ENCODE measurements at regions not wholly inside any gene's neighbourhood (a gene's known extent, or its start where the extent isn't known, plus 50 kb on each side); places are given as distances from the start of the nearest gene placed in this dataset.

DNA sequence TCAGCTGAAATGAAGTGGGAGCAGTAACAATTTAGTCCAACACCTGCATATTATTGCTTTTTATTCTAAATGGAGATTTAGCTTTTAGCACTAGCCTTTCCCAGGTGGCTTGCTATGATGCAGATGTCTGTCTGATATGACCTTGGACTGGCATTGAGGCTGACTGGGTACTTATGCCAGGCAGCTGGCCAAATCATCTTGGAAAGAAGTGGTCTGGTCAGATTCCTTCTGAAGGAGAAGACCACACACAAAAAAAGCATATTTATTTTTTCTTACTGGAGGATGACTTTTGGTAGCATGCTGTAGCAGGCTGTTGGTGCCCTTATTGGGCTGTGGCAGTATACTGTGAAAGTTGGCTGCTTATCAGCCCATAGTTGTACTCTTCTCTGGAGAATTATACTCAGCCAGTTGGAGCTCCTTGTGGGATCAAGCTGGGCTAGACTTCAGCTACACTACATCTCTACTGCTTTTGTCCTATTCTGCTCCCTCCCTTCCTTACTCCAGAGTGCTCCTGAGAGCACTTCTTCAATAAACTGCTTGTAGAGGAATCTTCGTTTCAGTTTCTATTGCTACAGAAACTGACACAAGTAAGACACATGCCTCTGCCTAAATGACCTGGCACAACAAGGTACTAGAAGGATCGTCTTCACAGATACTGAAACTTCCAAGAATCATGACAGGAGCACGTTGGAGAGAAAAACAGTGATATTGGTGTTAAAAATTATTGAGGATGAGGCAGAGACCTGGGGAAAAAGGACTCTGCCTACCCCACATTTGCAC is 196.8 kb upstream of the RPS6KA3 start:
- peak; percentile 76 for DNase-seq

DNA sequence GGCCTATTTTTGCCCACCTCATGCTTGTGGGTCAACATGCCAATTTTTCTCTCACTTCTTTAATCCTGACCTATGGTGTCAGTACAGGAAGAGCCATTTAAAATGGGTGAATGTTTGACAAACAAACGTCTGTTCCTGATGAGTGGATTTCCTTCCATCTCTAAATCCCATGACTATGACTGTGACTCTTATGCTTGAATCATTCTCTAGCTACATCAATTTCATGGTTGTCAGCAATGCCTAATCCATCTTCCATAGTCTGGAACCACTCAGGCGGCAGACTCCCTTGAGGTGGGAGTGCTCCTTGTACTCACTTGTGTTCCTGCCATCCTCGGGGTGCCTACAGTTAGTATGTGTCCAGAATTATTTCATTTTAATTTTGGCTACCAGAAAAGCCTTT is 194.9 kb upstream of the RPS6KA3 start:
- no peak for DNase-seq

DNA sequence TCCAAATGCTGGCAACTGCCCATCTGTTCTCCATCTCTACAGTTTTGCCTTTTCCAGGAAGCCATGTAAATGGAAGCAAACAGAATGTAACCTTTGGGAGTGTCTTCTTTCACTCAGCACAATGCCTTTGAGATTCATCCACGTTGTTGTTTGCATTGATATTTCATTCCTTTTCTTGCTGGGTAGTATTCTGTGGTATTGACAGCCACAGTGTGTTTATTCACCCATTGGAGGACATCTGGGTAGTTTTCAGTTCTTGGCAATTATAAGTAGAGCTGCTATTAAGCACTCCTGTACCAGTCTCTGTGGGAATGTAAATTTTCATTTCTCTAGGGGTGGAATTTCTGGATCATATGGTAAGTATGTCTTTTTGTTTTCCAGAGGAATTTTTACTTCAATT is 194.3 kb upstream of the RPS6KA3 start:
- DNase-seq, result no peak

DNA sequence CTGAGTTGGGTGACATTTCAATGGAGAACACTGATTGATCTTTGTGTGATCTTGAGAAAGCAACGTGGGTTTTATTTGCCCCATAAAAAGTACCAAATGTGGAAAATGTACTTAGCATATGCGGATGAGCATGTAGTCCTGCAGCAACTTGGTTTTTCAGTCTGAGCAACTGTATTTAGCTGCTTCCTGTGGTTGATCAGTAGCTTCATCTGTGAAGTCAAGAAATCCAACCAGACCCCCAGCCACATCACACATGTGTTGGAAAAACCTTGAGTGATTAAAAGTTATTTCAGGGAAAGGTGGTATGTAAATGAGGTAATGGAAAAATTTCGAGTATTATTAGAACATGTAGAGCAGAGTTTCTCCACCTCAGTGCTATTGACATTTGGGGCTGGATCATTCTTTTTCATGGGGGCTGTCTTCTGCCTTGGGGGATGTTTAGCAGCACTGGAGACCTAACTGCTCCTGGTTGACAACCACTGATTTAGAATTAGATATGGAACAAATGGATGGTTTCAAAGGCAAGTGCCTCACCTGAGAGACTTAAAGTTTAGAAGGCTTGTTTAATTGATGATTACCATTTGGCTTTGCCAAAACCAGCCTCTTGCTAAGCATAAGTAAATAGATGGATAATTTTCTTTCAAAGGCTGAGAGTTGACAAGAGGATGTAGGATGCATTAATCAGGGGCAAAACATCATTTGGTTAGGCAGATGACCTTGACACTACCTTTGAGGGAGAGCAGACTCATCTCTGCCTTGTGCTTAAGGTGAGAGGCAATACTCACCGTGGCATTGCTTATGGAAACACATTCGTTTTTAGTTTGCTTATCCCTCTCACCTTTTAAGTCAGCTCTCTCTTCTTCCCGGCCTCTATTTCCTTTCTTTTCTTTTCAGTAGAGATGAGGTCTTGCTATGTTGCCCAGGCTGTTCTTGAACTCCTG is 193.0 kb upstream of the RPS6KA3 start:
- DNase-seq, result no peak

DNA sequence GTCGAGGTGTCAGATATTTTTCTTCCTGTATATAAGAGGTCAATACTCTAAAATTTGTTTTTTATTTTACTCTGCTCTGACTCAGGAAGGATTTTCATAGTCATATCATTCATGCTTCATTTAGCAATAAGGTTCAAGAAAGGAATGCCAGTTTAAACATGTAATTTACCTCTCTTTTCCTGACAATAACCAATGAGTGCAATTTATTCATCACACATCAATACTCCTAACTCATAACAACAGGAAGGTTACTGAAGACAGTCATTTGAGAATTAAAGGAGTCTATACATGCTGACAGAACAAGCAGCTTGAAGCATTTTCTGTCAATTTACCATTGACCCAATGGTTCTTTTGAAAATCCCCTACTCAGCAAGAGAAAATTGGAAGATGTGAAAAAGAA is 190.3 kb upstream of the RPS6KA3 start:
- DNase-seq, result no peak

DNA sequence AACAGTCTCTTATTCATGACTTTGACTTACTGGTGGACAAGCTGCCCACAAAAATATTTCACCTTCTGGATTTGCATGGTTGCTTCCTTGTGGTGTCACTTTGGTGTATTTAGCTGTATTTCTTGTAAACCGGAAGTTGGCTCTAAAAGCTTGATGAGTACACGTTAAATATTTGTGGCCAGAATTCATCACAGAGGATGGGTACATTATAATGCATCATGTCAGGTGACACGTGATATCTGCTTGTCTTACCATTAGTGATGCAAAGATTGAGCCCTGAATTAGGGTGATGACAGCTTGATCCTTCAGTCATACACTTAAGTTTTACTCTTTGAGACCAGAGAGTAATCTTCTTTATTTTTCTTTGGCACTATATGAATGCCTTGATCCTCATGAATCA is 188.3 kb upstream of the RPS6KA3 start:
- DNase-seq, result no peak

DNA sequence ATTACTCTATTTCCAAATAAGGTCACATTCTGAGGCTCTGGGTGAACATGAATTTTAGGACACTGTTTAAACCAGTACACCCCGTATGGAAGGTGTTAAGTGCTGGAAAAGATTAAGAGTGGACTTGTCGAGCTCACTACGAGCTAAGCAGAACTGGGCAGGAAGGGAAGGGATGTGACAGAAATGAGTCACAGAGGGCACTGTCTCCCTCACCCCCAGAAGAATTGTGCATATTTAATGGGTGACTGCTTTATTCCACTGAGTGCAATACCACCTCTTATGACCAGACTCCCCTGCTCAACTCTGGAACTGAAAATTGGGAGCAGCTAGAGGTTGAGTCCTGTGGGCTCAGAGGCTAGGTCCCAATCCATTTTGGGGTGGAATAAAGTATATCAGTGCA is 187.4 kb upstream of the RPS6KA3 start:
- DNase-seq, result no peak

DNA sequence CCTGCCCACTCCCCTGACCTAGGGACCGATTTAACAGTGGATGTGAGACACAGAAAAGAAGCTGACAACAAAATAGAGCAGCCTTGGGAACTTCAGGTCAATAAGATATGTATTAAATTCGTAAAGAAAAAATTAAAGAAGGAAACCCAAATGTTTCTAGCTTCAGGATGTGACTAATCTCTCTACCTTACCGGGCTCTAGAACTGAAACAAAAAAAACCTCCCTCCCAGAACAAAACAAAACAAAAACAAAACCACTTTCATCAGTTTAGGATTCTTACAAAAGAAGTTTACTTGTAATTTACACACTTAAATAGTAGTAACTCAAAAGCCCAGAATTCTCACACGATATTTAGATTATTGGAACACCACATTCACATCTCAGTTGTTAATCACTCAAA is 185.8 kb upstream of the RPS6KA3 start:
- DNase-seq, result no peak

DNA sequence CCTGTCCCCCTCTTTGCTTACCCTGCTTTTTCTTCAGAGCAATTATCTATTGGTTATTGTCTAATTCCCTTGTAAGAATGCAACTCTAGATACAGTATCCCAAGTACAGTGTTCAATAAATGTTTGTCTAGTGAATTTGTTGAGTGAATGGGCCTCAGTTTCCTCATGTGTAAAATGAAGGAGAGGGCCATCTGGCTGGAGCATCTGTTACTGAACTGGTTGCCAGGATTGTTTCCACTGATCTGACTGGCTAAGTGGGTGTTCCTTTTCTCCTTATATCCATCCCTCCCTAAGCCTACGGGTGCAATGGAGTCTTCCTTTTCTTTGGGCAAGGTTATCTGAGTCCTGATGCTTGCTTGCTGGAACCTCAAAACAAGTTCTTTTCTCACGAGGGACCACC is 185.2 kb upstream of the RPS6KA3 start:
- no peak for DNase-seq

DNA sequence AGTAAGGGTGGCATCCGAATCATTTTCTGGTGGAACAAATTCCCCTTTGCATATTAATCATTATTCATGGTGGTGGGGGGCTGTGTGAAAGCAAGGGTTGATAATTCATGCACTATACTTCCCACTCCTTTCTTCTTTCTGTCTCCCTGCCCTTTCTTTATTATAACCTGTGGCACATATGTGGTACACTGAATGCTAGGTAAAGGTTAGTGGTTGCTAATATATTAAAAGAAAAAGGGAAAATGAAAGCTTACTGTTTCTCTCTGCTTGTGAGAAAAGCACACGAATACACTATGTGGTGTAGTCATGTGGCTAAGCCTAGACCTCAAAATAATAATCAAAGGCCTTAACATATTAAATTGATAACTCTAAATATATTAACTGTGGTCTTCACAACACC is 178.4 kb upstream of the RPS6KA3 start:
- DNase-seq, result no peak

DNA sequence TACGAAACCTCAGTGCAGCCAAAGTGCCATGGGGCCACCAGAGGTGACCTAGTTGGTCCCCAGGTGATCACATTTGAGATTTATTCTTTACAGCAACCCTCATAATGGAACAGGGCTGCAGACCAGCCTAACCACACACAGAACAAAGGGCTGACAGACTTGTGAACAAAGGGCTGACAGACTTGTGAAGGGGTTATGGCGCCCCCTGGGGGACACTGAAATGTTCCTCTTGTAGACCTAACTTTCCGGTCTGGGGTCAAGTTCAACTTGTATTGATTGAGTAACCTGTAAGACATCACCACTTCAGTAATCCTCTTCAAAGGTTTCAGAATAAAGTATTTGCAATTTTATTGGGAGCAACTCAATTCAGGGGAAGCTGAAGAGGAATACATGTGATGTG is 175.9 kb upstream of the RPS6KA3 start:
- DNase-seq, result no peak

DNA sequence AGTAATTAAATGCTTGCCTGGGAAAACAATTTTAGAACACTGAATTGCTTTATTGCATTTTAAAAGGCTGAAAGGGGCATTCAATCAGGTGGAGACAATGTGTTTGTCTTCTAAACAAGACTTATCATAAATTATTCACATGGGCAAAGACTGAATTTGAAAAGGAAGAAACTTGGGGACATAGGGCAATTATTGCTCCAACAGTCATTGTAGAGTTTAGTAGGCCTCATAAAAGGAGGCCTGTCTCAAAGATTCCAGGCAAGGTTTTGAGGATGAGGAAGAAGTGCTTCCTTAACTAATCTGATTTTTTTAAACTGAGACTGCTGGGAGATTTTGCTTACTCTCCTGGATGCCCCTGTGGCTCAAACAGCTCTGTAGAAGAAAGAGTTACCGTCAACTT is 174.4 kb upstream of the RPS6KA3 start:
- no peak for DNase-seq

DNA sequence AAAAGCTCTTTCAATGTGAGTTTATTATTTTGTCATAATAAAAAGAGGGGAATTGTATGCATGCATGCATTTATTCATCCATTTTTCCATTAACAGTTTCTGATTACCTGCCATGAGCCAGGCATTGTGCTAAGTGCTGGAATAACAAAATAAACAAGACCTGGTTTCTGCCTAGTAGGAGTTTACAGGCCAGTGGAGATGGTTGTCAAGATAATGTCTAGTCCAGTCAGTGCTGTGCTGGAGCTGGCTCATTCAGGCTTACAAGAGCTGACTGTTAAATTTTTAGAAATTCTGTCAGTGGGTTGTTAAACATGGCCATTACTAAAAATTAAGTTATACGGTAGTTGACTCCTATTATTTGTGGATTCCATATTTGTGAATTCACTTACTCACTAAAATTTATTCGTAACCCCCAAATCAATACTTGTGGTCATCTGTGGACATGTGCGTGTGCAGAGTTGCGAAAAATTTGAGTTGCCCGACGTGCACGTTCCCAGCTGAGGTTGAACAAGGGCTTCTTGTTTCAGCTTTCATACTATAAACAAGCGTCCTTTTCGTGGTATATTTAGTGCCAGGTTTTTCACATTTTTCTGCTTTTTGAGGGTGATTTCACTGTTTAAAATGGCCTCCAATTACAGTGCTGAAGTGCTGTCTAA is 172.3 kb upstream of the RPS6KA3 start:
- no peak for DNase-seq

DNA sequence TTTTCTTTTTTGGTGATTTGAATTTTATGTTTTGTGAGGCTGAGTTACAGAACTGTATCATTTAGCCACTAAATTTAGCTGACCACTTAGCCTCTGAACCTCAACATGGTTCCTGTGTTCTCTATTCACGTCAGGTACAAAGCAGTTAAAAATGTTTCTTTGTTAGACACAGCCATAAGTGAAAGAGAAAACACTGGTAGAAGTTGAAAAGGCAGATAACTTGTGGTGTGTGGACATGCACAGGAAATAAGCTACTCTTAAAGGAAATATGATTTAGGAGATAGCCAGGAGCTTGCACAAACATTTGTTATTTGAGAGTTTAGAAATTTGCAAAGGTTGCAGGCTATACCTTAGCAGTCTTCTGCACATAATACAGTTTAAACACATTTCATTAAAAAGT is 171.0 kb upstream of the RPS6KA3 start:
- no peak for DNase-seq

DNA sequence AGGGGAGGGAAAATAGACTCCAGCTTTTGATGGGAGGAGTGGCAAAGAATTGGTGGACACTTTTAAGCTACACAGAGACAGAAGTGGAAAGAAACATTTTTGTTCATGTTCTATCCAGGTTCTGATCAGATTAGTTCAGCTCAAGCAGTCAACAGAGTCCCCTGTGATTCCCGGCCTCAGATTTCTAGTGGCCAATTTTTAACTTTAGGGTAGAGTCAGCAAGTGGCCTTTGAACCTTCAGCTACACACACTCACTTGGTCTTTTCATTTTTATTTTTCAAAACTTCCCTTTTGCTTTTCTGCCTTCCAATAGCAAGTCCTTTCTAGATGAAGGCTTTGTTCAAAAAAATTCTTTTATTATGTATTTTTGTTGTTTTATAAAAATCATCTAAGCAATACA is 169.2 kb upstream of the RPS6KA3 start:
- DNase-seq, result no peak

DNA sequence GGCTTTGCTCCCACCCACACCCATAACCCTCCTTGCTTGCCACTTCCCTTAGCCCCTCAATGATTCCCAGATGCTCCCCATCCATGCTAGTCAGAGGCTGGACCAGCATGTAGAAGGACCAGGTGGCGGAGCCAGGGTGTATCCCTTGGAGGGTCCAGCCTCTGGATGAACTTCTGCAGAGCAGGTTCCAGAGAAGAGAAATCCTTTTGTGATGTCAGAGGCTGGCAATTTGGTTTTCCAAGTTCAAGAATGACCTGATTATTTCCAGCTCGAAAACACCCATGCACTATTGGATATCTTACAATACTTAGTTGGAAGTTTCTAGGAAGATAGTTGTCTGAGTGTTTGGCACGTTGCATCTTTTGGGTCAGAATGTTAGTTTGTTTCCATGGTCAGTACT is 168.3 kb upstream of the RPS6KA3 start:
- no peak for DNase-seq

DNA sequence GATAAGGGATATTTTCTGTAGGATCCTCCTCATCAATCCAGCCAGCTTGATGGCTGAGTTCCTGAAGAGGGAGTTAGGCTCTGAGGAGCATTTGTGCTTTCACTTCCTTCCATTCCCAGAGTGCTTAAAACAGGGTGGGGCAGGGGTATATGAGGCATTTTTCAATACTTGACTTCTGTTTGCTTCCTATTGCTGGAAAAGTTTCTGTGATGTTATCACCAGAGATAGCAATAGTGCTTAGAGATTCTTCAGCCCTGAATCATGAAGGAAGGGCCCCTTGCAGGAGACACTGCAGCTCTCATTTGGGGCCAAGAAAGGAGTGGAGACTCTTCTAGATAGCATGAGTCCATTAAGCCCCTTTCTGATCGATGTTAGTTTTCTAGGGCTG is 166.7 kb upstream of the RPS6KA3 start:
- no peak for DNase-seq

DNA sequence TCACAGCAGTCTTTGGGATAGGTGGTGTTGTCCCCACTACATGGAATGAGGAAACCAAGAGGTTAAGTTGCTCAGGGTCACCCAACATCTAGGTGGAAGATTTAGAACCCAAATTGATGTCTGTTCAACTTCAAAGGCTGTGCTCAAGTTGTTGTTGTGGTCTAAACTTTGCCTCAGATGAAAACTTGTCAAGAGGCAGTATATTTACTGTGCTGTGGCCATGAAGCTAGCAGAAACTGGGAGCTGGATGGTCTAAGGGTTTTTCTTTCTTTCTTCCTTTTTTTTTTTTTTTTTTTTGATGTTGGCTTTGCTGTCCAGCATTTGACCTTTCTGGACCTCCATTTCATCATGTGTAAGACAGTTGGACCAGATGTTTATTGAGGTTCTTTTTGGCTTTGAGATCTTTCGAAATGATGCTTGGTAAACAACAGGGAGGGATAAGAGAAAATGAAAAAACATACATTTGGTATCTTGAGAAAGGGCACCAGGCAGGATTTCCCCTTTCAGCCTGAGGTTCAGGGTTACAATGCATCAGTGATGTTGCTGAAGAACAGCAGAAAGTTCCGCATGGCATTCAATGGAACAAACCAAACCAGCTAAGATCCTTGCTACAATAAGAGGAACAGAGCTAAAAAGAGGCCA is 166.2 kb upstream of the RPS6KA3 start:
- DNase-seq, result no peak

DNA sequence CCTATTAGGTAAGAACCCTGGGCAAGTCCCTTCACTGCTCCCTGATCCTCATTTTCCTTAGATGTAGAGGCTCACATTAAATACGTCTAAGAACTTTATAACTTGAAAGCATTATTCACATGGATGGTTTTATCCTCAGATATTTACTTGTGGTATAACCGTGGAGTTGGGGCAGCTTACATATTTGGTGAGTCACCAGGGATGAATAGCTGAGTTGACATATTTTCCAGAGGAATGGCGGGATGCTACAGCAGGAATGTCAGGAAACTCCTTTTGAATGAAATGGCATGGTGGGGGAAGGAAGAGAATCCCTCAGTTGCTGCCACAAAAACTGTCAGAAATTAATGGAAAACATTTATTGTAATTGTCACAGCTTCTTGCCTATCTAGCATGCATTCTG is 165.3 kb upstream of the RPS6KA3 start:
- DNase-seq, result no peak

DNA sequence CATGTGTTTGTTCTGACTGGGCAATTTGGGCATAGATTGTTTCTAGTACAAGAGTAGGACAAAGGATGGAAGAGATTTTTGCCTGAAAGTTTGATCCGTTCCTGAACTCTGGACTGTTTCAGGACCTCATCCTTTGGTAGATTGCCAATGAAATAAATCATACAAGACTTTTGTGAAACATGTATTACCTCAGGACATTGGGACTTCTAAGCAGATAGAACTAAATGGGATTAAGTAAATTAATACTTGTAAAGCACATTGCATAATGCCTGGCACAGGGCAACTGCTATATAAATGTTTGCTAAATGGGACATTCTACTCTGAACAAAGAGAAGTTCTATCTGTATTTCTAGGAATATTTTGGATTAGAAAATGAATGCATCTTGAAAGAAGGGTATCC is 164.8 kb upstream of the RPS6KA3 start:
- DNase-seq, result no peak

DNA sequence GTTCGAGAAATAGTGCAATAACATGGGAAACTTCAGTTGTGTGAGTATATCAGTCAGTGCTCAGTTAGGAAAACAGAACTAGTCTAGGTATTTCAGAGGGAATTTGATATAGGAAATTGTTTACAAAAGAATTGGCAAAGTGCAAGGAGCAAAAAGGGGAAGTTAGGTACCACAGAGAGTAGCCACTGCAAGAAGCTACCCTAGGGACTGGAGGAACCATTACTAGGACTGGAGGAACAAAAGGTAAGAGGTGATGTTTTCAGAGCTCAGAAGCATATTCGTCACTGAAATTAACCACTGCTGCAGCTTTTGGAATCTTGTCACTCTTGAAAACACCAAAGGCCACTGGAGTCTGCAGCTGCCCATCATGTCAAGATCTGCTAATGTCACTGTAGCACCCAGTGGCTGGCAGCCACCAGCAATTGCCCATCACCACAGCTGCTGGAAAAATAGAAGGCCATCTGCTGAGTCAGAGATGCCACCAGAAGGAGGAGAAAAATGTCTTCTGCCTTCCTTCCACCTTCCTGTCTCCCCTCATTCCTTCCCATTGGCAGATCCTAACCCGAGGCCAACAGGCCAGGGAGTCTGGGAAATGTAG is 160.6 kb upstream of the RPS6KA3 start:
- DNase-seq, result no peak

DNA sequence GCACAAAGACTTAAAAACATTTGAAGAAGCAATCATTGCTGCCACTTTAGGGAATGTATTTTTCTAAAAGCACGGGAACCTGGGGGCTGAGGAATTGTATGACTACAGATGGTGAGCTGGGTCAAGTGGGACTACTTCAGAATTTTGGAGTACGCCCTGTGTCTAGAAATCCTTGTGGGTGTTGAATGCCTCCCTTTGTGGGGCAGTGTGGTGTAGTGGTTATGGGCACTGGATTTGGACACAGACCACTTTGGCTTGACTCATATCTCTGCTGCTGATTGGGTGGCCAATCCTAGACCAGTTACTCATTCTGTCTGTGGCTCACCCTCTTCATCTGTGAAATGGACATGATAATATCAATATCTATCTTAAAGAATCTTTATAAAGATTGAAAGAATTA is 155.0 kb upstream of the RPS6KA3 start:
- no peak for DNase-seq

DNA sequence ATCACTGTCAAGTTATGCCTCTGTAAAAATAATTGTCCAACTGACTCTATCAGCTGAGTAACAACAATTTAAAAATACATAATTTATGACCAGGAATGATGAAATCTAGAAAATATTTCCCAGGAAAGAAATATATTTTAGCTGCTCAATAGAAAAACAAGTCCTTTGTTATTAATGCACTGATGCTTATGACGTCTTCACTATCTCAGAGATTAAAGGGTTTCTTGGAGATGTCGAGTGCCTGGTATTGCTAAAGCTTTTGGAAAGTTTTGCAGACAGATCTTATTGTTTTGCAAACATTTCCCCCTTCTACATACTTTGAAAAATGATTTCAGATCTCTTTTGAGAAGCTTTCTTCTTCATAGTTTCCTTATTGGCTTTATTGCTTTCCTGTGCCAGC is 154.6 kb upstream of the RPS6KA3 start:
- DNase-seq, result no peak
